Astrocyte of the hippocampus (primary cell): ENCODE measurements at regions not wholly inside any gene's neighbourhood (a gene's known extent, or its start where the extent isn't known, plus 50 kb on each side); places are given as distances from the start of the nearest gene placed in this dataset.
"Not testable (repeated sequence)": the region's sequence is repeated elsewhere in the genome, so short reads cannot be mapped to it uniquely, and the experiment has no call there.

ENCODE experiments used
- DNase-seq: peaks from one replicate; pipeline ENCODE4 v3.0.0; 2011; ENCODE audit warnings: low read depth, low spot score

DNA sequence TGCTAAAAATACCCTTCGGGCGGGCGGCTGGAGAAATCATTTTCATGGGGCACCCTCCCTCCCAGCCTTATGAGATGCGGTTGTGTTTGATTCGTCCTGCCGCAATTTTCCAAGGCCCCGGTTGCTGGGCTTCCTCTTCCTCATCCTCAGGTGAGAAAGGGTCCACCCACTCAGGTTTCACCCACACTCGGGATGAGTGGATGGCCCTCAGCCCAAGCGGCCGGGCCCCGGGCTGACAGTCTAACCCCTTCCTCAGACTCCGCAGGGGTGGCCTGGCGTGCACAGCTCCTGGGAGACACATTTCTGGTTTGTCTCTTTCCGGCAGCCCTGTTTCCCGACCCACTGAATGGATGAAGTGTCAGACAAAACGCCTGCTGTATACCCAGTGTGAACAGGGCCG, 116.5 kb upstream of the LRPAP1 start:
- DNase-seq, result no peak

DNA sequence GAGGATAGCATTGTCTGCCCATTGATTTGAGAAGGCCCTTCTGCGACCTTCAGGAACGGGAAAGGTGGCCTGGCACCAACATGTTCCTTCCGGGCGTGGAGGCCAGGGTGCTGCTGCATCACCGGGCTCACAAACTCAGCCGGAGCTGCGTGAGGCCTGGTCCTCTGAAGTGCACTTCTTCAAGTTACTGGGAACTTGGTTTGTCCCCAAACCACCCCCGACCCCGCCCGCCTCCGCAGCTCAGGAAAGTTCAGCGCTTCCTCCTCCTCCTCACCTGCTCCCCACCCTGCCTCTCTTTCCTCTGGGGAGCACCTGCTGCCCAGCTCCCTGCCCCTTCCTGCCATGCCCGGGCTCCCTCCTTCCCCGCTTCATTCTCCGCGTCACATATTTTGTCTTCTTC, 116.0 kb upstream of the LRPAP1 start:
- DNase-seq, result no peak

DNA sequence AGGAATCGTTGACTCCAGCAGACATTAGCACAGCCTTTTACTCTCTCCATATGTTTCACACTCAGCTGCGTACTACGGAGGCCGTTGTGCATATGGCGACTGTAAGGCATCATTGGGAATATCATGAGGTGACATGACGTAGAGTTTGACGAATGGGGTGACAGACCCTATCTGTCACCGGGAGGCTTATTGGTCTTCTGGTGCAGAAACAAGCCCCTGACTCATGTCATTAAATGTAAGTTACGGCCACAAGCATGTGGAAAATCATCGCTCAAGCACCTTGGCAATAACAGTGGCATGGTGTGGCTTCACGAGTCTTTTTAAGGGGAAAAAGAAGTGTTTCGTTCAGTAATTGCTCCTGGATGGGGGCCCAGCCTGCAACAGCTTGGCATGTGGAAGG, 115.2 kb upstream of the LRPAP1 start:
- no peak for DNase-seq

DNA sequence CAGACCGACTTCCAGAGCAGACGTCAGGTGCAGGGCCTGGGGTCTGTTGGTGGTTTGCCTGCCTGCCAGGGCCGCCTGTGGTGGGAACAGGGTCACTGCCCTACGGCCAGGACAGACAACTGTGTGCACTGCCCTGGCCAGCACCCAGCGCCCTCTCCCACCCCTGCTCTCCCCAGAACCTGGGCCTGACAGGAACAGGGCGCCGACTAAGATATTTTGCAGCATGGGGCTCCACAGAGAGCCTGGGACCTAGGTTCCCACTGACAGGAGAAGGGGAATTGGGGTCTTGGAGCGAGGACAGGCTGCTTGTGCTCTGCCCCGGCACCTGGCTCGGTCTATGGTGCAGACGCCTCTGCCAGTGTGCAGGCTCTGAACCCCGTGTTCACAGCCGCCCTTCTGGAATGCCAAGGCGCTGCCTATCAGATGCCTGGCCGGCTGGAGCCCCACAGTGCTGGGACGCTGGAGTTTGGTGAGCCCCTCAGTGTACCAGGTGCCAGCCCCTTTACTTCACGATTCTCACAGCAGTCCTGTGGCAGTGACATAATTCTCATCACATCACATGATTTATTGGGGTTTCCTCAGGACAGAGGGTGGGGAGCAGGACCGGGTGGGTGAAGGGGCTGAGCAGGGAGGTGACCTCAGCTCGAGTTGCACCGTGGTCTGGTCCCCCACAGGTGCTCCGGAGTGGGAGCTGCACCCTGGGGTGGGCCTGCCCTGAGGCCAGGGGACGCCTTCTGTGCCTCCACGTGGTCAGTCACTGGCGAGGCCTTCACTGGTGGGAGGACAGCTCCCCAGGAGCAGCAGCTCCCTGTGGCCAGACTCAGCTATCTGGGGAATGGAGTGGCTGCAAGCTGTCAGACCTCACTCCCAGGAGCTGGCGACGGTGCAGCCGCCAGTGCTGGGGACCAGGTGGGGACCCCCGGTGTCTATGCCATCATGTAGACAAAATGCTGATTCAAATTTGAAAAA, 113.8 kb upstream of the LRPAP1 start:
- no peak for DNase-seq

DNA sequence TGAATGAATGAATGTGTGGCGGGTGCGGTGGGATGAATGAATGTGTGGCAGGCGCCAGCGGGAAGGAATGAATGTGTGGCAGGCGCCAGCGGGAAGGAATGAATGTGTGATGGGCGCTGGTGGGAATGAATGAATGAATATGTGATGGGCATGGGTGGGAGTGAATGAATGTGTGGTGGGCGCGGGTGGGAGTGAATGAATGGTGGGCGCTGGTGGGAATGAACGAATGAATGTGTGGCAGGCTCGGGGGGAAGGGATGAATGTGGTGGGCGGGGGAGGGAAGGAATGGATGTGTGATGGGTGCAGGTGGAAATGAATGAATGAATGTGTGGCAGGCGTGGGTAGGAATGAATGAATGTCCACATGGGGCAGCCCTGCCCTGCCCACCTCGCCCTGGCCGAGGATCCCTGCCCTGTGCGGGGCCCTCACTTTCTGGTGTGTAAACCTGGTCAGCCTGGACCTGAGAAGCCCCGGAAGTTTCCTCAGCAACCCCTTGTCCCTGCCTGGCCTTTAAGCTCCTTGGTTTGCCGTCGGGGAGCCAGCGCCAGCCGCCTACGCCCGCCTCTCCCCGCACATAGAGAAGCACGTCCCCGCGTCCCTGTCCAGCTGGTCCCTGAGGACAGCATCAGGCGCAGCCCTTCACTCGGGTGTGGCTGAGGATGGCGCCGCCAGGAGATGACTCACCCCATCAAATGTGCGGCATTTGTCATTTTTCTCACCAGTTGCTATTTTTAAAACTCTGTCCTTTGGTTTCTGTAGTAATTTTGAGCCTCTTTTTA, 112.8 kb upstream of the LRPAP1 start:
- no peak for DNase-seq

DNA sequence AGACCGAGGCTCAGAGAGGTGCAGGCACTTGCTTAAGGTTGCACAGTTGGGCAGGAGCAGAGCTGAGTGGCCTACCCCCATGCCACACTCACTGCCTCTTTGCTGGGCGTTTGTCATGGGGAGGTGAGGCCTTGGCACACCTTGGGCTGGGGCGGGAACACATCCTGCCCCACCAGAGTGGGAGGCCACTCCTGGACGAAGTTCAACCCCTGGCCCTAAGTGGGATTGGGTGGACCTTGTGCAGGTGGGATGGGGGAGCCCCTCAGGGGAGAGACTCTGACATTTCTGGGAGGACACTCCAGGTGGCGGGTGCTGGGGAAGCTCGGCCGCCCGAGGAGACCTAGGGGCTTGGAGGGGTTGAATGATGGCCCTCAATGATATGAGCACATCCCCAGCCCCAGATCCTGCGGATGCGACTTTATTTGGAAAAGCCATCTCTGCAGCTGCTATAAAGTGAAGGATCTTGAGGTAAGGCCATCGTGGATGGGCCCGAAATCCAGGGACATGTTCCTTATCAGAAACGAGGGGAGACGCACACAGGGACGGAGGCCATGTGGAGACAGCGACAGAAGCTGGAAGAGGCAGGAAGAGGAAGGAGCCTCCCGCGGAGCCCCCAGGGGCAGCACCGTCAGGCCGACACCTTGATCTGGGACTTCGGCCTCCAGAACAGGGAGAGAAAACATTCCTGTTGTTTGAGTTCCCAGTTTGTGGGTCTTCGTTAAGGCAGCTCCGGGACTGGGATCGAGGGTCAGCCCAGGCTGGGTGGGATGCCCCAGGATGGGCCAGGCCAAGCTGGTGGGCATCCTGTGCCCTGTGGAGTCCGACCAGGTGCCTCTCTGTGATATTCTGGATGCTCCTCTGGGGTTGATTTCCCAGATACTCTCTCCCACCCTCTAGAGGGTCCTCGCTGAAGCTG, 111.6 kb upstream of the LRPAP1 start:
- no peak for DNase-seq

DNA sequence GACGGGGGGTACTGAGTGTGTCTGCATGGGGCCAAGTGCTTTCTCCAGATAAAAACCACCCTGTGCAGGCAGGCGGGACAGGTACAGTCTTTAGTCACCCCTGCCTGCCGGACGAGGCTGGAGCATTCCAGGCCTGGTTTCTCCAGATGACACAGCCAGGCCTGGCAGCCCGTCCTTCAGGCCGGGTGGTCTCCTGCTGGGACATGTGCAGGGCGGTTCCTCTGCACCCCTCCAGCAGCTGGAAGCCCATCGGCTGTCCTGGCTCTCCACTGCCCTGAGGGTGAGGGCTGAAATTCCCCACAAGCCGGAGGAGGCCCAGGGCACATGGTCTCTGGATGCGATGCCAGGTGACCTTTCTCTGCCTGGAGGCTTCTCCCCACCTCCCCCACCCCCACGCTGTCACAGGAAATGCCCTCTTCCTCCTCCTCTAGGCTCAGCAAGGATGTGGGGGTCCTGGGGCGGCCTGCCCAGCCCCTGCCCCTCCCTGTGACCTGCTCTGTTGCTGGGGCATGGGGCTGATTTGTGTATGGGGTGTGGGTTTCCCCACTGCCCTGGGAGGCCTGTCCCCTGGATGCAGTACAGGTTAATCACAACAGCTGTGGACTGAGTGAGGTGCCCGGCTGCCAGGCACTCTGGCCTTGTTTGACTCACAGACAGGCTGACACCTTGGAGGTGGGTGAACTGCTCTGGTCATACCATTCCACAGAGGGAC, 110.7 kb upstream of the LRPAP1 start:
- no peak for DNase-seq

DNA sequence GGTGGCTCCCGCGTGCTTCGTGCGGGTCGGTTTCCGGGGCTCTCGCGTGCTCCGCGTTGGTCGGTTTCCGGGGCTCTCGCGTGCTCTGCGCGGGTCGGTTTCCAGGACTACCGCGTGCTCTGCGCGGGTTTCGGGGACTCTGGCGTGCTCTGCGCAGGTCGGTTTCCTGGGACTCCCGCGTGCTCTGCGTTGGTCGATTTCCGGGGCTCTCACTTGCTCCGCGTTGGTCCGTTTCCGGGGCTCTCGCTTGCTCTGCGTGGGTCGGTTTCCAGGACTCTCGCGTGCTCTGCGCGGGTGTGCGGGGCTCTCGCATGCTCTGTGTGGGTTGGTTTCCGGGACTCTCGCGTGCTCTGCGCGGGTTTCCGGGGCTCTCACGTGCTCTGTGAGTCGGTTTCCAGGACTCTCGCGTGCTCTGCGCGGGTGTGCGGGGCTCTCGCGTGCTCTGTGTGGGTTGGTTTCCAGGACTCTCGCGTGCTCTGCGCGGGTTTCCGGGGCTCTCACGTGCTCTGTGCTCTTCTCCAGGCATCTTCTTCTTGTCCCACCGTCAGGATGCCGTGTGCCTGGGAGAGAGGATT, 109.9 kb upstream of the LRPAP1 start:
- no peak for DNase-seq

DNA sequence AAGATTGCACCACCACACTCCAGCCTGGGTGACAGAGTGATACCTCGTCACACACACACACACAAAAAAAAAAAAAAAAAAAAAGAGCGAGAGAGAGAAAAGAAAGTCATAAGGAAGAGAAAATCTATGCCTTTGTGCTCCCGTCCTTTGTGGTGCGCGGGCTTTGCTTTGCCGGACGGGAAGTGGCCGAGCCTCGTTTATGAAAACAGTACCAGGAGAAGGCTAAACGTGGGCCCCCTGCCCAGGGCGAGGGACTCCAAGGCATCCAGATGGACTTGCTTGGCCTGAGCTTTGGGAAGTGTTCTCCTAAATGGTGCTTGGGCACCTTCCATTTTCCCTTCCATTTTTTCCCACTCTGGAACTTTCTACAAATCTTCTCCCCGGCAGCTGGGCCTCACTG, 109.3 kb upstream of the LRPAP1 start:
- no peak for DNase-seq

DNA sequence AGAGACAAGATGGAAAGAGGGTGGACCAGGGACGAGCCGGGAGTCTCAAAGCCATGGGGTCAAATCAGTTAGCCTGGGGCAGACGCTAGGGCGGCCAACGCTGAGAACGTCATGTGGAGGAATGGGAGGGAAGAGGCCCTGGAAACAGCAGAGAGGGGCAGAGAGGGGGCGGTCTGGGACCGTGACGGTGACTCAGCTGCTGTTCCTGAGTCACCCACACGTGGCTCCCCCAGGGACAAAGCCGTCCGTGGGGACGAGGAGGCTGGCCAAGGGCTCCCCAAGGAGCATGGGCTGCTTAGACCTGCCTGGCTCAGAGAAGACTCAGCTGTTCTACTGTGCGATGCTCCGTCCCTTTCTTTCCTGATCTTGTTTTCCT, 108.4 kb upstream of the LRPAP1 start:
- no peak for DNase-seq

DNA sequence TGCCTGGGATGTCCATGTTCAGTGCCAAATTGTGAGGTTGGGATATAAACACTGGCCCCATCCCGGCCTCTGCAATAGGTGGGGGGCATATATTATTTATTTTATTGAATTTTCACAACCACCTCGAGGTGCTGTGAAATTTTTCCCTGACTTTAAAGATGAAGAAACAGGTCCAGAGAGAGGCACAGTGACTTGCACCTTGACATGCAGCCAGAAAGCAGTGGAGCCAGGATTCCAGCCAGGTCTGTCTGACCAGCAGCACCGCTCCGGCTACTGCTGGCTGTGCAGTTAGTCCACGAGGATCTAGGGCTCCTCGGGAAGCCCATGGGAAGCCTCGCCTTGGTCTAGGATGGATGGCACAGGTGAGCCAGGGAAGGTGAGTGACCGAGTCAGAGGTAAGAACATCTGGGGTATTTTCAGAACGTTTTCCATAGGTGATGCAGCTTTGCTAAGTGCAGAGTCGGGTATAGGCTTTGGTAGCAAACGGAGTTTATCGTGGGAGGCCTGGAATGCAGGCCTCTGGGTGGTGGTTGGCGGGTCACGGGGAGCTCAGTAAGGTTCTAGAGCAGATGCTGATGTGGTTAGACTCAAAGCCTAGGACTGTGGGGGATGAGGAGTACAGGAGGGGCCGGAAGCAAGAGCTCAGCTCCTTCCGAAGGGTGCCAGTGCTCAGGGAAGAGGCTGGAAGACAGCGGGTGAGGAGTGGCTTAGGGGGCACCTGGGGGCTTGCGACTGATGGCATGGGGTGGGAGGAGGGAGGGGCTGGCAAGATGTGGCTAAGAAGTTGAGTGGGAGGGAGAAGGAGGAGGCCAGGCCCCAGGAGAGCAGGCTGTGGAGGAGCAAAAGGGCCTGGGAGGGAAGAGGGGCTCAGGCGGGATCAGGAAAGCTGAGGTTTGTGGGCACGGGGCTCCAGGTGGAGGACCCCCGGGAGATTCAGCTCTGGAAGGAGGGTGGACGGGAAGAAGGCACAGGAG, 107.7 kb upstream of the LRPAP1 start:
- no peak for DNase-seq

DNA sequence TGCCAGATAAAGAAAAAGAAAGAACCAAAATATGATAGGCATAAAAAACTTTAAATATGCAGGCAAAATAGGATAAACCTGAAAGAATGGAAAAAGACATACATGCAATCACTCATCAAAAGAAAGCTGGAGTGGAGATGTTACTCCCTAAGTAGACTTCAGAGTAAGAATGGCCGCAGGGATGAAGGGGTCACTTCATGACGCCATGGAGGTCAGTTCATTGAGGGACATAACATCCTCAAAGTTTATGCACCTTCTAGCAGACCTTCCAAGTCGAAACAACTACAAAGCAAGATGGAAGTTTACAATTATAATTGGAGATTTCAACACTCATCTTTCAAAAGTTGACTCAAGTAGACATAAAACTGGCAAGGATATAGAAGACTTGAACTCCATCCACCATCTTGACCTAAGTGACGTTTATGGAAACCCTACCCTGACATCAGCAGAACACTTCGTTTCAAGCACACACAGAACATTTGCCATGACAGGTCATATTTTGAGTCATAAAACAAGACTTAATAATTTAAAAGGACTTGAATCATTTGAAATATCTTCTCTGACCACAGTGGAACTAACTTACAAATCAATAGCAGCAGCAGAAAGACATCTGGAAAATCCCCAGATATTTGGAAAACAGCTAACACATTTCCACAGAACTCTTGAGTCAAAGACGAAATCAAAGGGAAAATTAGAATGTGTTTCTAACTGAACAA, 106.0 kb upstream of the LRPAP1 start:
- no peak for DNase-seq

DNA sequence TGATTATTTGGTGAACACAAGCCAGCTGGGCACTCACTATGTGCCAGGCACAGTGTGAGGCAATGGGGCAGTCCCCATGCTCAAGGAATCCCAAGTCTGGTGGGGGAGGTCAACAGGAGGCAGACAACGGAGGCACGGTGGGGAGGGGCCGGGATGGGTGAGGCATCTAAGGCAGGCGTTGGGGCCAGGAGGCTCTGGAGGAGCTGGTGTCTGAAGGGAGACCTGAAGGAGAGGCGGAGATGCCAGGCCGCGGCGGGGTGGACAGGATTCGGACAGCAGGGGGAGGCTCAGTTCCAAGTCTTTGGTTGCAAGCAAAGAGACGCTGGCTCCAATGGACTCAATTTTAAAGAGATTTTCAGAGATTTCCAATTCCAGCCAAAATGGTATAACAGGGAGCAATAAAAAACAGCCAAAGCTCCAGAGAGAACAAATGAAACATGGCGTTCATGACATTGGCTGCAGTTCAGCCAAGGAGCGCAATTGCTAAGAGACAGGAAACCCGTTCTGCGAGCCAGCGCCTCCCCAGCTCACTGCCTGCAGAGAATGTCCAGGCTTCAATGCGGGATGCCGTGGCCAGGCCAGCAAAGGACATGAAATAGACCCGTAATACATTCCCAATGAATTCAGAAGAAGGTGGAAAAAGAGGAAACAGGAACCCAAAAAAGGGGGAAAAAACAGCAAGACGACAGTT, 105.2 kb upstream of the LRPAP1 start:
- DNase-seq, result no peak

DNA sequence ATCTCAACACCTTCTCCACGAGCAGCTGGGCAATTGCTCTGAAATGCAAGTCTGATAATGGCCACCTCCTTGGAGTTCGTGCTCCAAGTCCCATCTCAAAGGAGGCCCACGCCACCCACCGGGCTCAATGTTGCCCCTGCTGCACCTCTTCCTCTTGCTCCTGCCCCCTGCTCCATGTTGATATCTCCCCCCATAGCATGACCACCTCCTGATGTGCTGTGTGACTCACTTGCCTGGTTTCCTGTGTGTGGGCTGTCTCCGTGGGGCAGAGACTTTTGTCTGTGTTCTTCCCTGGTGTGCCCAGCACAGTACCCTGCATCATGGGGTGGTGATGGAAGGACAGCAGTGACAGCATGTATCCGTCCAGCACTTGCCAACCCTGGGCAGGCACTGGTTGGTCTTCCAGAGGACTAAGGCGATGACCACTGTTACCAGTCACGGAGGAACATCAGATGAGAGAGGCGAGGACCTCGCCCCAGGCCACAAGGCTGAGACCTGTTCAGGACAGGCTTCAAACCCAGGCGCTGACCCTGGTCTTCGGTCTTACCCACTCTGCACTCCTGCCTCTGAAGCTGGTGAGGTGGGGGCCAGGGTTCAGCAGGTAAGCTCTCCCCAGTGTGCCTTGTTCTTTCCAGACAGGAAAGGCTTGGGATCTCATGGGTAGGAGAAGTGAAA, 104.6 kb upstream of the LRPAP1 start:
- DNase-seq, result no peak

DNA sequence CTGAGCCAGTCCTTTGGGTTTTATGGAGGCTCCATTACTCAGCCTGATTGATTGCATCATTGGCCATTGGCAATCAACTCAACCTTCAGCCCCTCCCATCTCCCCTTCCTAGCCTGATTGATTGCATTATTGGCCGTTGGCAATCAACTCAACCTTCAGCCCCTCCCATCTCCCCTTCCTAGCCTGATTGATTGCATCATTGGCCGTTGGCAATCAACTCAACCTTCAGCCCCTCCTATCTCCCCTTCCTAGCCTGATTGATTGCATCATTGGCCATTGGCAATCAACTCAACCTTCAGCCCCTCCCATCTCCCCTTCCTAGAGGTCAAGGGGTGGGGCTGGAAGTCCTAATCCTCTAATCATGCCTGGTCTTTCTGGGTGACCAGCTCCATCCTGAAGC, 103.8 kb upstream of the LRPAP1 start:
- DNase-seq, result not testable (repeated sequence)

DNA sequence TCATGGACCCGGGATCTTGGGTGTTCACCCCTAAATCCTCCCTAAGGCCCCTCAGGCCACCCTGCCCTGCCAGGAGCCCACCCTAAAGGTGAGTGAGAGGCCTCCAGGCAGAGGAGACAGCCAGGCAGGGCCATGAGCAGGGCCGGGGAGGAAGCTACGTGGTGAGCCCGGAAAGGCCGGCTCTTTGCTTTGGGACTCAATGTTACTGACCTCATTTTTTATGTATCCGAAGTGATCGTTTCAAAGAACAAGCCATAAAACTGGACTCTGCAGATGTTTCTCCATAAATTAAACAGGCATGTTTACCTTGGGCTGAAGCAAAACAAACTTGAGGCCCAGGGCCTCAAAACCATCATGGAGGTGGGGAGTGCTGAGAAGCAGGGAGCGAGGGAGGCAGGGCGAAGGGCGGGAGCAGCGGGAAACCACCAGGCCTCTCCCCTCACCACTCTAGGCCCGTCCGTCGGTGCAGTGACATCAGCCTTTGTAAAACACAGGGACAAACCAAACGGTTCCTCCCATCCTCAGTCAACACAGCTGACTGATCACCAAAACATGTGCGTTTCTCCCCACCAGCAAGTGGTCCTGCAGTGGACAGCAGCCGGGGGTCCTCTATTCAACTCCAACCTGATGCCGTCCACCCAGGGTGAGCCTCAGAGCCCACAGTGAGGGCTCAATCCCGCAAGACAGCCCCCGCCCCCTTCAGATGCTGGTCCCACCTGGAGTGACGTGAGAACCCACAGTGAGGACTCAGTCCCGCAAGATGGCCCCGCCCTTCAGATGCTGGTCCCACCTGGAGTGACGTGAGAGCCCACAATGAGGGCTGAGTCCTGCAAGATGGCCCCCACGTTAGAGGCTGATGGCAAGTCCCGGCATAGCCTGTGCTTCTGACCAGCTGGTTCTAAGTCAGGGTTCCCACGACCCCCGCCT, 102.9 kb upstream of the LRPAP1 start:
- DNase-seq, result no peak
